Activated CD4-positive, alpha-beta T cell treated with anti-CD3 and anti-CD28 coated beads, Interleukin-2, amount 10 ng/mL, durations not matched to agents 24 days and 14 days (primary cell): ENCODE measurements at regions not wholly inside any gene's neighbourhood (a gene's known extent, or its start where the extent isn't known, plus 50 kb on each side); places are given as distances from the start of the nearest gene placed in this dataset.

Source experiments
- DNase-seq: peaks from one replicate; pipeline ENCODE4 v3.0.0; 2022
- H3K27ac Mint-ChIP-seq: one replicate; pipeline ENCODE4 v1.8.0; 2022; ENCODE audit warnings: mild to moderate bottlenecking, mixed read lengths
- H3K27me3 Mint-ChIP-seq: one replicate; pipeline ENCODE4 v1.8.0; 2022; ENCODE audit warnings: mixed read lengths
- H3K36me3 Mint-ChIP-seq: one replicate; pipeline ENCODE4 v1.8.0; 2022; ENCODE audit warnings: low read depth, mild to moderate bottlenecking, mixed read lengths
- H3K4me1 Mint-ChIP-seq: one replicate; pipeline ENCODE4 v1.8.0; 2021; ENCODE audit warnings: mixed read lengths
- H3K4me3 Mint-ChIP-seq: one replicate; pipeline ENCODE4 v1.8.0; 2022; ENCODE audit warnings: mild to moderate bottlenecking, moderate library complexity, mixed read lengths
- H3K9me3 Mint-ChIP-seq: one replicate; pipeline ENCODE4 v1.8.0; 2021; ENCODE audit warnings: mixed read lengths
- intact Hi-C: fragments of 100-400 bp; cut with micrococcal nuclease; formaldehyde crosslinking; loops from one replicate; pipeline ENCODE4 v1.15.1; 2023

DNA sequence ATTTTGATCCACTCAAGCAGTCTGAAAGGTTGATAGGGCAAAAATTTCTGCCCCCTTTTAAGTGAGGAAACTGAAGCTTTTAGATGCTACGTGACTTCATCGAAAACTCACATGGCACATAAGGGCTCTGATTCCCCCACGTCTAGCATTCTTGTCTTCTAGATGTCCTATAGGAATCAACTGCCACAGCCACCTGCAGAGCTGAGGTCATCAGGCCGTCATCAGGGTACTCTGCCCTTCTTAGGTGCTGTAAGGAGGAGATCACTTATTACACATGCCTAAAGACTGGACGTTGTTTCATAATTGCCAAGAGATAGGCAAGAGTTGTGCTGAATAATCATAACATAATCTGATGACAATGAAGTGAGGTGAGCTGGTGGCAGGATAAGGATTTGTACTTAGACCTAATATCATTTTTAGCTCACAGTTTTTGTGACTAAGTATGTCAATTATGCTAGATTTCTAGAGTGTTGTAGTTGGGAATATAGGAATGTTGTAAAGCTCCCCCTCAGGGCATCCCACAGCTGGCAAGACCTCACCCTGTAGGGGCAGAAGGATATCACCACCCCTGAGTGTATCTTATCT lies 349.4 kb downstream of the METTL15 start:
- intact Hi-C loops, result no loop called here
- Mint-ChIP-seq H3K4me1 (no peaks in the 10 kb centered on the region), H3K27me3 (no peaks in the 10 kb centered on the region), H3K36me3 (no peaks in the 10 kb centered on the region), H3K4me3 (no peak overlapping the region), H3K9me3 (no peaks in the 10 kb centered on the region), H3K27ac (no peak overlapping the region)
- no peak for DNase-seq

GRCh38 chr11:28448186-28448585 lies 340.0 kb downstream of the METTL15 start:
- no peaks in the 10 kb centered on the region for H3K27me3 Mint-ChIP-seq
- intact Hi-C loops, result no loop called here
- H3K9me3 Mint-ChIP-seq, result no peaks in the 10 kb centered on the region
- H3K36me3 Mint-ChIP-seq, result no peaks in the 10 kb centered on the region
- no peak overlapping the region for H3K4me3 Mint-ChIP-seq
- no peak for DNase-seq
- H3K4me1 Mint-ChIP-seq, result no peaks in the 10 kb centered on the region
- H3K27ac Mint-ChIP-seq, result no peak overlapping the region

DNA sequence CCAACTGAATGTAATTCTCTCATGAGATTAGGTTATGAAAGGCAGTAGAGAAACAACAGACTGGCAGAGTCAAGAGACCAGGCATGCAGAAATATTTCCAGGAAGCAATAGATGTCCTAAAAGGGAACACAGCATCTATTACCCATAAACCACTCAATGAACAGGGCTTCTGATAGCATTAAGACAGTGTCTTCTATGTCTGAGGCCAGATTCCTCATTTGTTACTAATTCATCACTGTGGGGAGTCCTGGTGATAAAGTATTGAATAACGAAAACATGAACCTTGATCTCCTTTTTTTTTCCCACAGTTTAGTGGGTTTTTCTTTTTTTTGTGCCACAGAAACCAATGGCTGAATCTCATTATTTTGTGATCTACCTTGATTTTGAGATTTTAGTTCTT lies 339.0 kb downstream of the METTL15 start:
- Mint-ChIP-seq H3K4me1 (no peaks in the 10 kb centered on the region), H3K27me3 (no peaks in the 10 kb centered on the region), H3K9me3 (no peaks in the 10 kb centered on the region), H3K36me3 (no peaks in the 10 kb centered on the region), H3K4me3 (no peak overlapping the region), H3K27ac (no peak overlapping the region)
- no peak for DNase-seq
- intact Hi-C loops, result no loop called here

- Mint-ChIP-seq H3K36me3 (no peaks in the 10 kb centered on the region), H3K9me3 (no peaks in the 10 kb centered on the region), H3K27me3 (no peaks in the 10 kb centered on the region), H3K27ac (no peak overlapping the region), H3K4me3 (no peak overlapping the region), H3K4me1 (no peaks in the 10 kb centered on the region)
- intact Hi-C loops, result no loop called here
- DNase-seq, result no peak
These were observed 333.9 kb downstream of the METTL15 start for GRCh38 chr11:28442131-28442530.

DNA sequence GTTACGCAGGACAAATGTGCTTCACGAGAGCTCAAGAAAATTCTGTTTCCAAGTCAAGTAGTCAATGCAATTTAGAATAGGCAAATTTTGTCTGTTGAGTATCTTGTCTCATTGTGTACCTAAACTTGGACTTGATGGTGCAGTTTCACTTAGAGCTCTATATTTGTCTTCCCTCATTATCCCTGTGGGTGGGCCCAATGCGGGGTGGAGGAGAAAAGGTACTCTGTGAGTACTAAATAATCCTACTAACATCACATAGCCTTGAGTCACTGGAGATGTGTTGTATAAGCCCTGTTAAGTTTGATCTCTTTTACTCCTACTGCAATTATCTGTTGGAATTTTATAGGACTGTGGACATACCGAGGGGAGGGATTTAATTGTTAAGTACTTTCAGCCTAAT lies 331.2 kb downstream of the METTL15 start:
- H3K36me3 Mint-ChIP-seq, result no peaks in the 10 kb centered on the region
- H3K9me3 Mint-ChIP-seq, result peaks cover 1% of the 10 kb centered on the region
- intact Hi-C loops, result no loop called here
- no peaks in the 10 kb centered on the region for H3K27me3 Mint-ChIP-seq
- H3K4me1 Mint-ChIP-seq, result no peaks in the 10 kb centered on the region
- no peak overlapping the region for H3K27ac Mint-ChIP-seq
- DNase-seq, result no peak
- H3K4me3 Mint-ChIP-seq, result no peak overlapping the region

GRCh38 chr11:28420099-28420498 lies 311.9 kb downstream of the METTL15 start:
- Mint-ChIP-seq H3K27me3 (no peaks in the 10 kb centered on the region), H3K4me3 (no peak overlapping the region), H3K36me3 (no peaks in the 10 kb centered on the region), H3K27ac (no peak overlapping the region), H3K4me1 (no peaks in the 10 kb centered on the region), H3K9me3 (peaks cover 11% of the 10 kb centered on the region)
- intact Hi-C loops, result no loop called here
- DNase-seq, result no peak

GRCh38 chr11:28417601-28418323 lies 309.6 kb downstream of the METTL15 start:
- Mint-ChIP-seq H3K9me3 (peaks cover 11% of the 10 kb centered on the region), H3K36me3 (no peaks in the 10 kb centered on the region), H3K27ac (no peak overlapping the region), H3K4me3 (no peak overlapping the region), H3K27me3 (no peaks in the 10 kb centered on the region), H3K4me1 (no peaks in the 10 kb centered on the region)
- intact Hi-C loops, result no loop called here
- DNase-seq, result no peak

- Mint-ChIP-seq H3K27ac (no peak overlapping the region), H3K4me3 (no peak overlapping the region), H3K4me1 (no peaks in the 10 kb centered on the region), H3K9me3 (no peaks in the 10 kb centered on the region), H3K36me3 (no peaks in the 10 kb centered on the region), H3K27me3 (no peaks in the 10 kb centered on the region)
- intact Hi-C loops, result no loop called here
- no peak for DNase-seq
These were observed 303.8 kb downstream of the METTL15 start for GRCh38 chr11:28412029-28412428.

DNA sequence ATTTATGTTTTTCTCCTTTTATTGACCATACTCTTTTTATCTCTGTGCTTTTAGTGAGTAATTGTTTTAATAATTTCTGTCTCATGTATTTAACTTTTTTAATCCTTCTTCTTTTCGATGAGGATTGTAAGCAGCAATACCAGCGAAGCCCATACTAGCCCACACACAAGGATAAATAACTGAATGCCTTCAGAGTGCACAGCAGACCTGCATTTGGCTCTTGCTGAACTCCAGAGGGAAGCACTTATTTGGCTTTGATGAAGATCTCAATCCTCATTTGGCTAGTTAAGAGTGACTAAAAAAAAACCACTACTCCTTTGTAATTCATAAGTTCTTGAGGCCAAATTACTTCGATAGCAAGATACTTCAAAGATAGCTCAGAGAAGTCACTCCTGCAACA lies 293.3 kb downstream of the METTL15 start:
- H3K27ac Mint-ChIP-seq, result no peak overlapping the region
- H3K27me3 Mint-ChIP-seq, result no peaks in the 10 kb centered on the region
- intact Hi-C loops, result no loop called here
- H3K4me1 Mint-ChIP-seq, result no peaks in the 10 kb centered on the region
- no peak for DNase-seq
- H3K9me3 Mint-ChIP-seq, result no peaks in the 10 kb centered on the region
- no peaks in the 10 kb centered on the region for H3K36me3 Mint-ChIP-seq
- H3K4me3 Mint-ChIP-seq, result no peak overlapping the region

DNA sequence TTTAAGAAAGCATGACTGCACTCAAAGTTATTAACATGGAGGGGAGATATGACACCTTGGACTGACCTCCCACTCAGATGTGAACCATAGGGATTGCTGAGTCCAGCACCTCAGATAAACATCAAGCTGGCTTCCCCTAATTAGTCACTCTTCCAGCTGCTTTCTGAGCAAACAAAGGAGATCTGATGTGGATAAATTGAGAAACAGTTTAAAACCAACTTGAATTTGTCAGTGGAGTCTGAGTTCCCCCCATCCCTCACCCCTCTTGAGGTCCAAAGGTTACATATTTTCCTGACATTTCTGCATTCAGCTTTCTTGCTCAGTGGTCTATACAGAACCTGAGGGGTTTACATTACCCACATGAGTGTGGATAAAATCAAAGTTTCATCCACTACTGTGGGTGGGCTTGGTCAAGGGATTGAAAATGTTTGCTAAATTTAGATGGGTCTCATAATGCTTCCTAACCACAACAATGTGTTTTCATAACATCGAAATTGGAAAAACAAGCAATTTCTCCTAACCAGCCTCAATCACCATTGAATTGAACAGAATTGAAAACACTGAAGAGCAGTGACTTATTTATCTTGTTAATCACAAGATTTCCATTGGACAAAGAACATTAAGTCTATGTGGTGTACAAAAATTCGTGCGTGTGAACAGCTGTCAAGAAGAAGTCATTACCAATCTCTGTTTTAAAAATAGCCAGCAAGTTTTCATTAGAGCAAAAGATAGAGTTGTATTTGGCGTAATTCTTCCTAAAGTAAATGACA lies 292.3 kb downstream of the METTL15 start:
- Mint-ChIP-seq H3K4me3 (no peak overlapping the region), H3K4me1 (no peaks in the 10 kb centered on the region), H3K36me3 (no peaks in the 10 kb centered on the region), H3K9me3 (no peaks in the 10 kb centered on the region), H3K27me3 (no peaks in the 10 kb centered on the region), H3K27ac (no peak overlapping the region)
- DNase-seq, result no peak
- intact Hi-C loops, result no loop called here

GRCh38 chr11:28393348-28393747 lies 285.2 kb downstream of the METTL15 start:
- intact Hi-C loops, result no loop called here
- DNase-seq, result no peak
- Mint-ChIP-seq H3K9me3 (no peaks in the 10 kb centered on the region), H3K27ac (no peak overlapping the region), H3K27me3 (no peaks in the 10 kb centered on the region), H3K4me3 (no peak overlapping the region), H3K4me1 (no peaks in the 10 kb centered on the region), H3K36me3 (no peaks in the 10 kb centered on the region)

DNA sequence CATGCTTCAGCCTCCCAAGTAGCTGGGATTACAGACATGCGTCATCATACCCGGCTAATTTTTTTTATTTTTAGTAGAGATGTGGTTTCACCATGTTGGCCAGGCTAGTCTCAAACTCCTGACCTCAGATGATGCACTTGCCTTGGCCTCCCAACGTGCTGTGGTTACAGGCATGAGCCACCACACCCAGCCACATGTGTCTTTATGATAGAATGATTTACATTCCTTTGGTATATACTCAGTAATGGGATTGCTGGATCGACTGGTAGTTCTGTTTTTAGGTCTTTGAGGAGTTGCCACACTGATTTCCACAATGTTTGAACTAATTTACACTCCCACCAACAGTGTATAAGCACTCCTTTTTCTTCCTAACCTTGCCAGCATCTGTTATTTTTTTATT lies 276.2 kb downstream of the METTL15 start:
- no peak for DNase-seq
- intact Hi-C loops, result no loop called here
- H3K4me1 Mint-ChIP-seq, result no peaks in the 10 kb centered on the region
- no peaks in the 10 kb centered on the region for H3K27me3 Mint-ChIP-seq
- H3K36me3 Mint-ChIP-seq, result no peaks in the 10 kb centered on the region
- H3K4me3 Mint-ChIP-seq, result no peak overlapping the region
- no peak overlapping the region for H3K27ac Mint-ChIP-seq
- H3K9me3 Mint-ChIP-seq, result peaks cover 4% of the 10 kb centered on the region

GRCh38 chr11:28383456-28383855 lies 275.3 kb downstream of the METTL15 start:
- H3K4me3 Mint-ChIP-seq, result no peak overlapping the region
- no peaks in the 10 kb centered on the region for H3K27me3 Mint-ChIP-seq
- intact Hi-C loops, result no loop called here
- DNase-seq, result no peak
- H3K27ac Mint-ChIP-seq, result no peak overlapping the region
- no peaks in the 10 kb centered on the region for H3K36me3 Mint-ChIP-seq
- H3K4me1 Mint-ChIP-seq, result no peaks in the 10 kb centered on the region
- peaks cover 4% of the 10 kb centered on the region for H3K9me3 Mint-ChIP-seq
